ENCODE measurements at regions not wholly inside any gene's neighbourhood (a gene's known extent, or its start where the extent isn't known, plus 50 kb on each side); places are given as distances from the start of the nearest gene placed in this dataset.

GRCh38 chr19:28960986-28961705 lies 251.8 kb downstream of the UQCRFS1 start:
- TF ChIP-seq CTCF (IDR thresholded peaks at IDR 0.05; ENCODE audit: low read depth, low read length): no peak
- DNase-seq (ENCODE audit: low read depth in 2 of 2): peak; percentile 44 to 92
- no peak overlapping the region for H3K4me3 ChIP-seq (replicated peaks in 1 of 2; ENCODE audit: low read depth in 2 of 2, low read length in 2 of 2)

GRCh38 chr19:28960586-28960985 lies 252.4 kb downstream of the UQCRFS1 start:
- no peak for DNase-seq (ENCODE audit: low read depth in 2 of 2)
- H3K4me3 ChIP-seq (replicated peaks in 1 of 2; ENCODE audit: low read depth in 2 of 2, low read length in 2 of 2): no peak overlapping the region
- TF ChIP-seq CTCF (IDR thresholded peaks at IDR 0.05; ENCODE audit: low read depth, low read length): no peak

DNA sequence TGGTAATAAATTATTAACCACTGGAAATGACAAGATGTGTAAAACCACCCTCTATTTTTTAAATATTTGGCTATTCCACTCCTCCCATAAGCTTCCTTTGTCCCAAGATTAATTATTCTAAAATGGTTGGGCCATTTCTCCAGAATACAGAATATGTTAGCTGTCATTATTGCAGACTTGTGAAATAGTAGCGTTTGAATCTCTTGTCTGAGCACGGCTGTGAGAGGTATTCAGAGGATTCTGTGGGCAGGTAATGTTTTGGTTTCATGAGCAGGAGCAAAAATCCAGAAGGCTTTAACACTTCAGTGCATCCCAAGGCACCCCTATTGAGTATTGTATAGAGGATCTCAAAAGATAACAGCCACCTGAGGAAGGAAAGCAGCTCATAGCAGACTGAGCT lies 256.0 kb downstream of the UQCRFS1 start:
- no peak for DNase-seq (ENCODE audit: low read depth in 2 of 2)
- no peak overlapping the region for H3K4me3 ChIP-seq (replicated peaks in 1 of 2; ENCODE audit: low read depth in 2 of 2, low read length in 2 of 2)
- TF ChIP-seq CTCF (IDR thresholded peaks at IDR 0.05; ENCODE audit: low read depth, low read length): no peak

GRCh38 chr19:28956421-28956820 lies 256.5 kb downstream of the UQCRFS1 start:
- TF ChIP-seq CTCF (IDR thresholded peaks at IDR 0.05; ENCODE audit: low read depth, low read length): no peak

GRCh38 chr19:28949535-28949934 lies 263.4 kb downstream of the UQCRFS1 start:
- DNase-seq (ENCODE audit: low read depth in 2 of 2): no peak
- no peak overlapping the region for H3K4me3 ChIP-seq (replicated peaks in 1 of 2; ENCODE audit: low read depth in 2 of 2, low read length in 2 of 2)
- no peak for TF ChIP-seq CTCF (IDR thresholded peaks at IDR 0.05; ENCODE audit: low read depth, low read length)

More at GRCh38 chr19:28956421-28956820, 256.5 kb downstream of the UQCRFS1 start:
- H3K4me3 ChIP-seq (replicated peaks in 1 of 2; ENCODE audit: low read depth in 2 of 2, low read length in 2 of 2): no peak overlapping the region
- no peak for DNase-seq (ENCODE audit: low read depth in 2 of 2)

GRCh38 chr19:28949027-28949426 lies 263.9 kb downstream of the UQCRFS1 start:
- H3K4me3 ChIP-seq (replicated peaks in 1 of 2; ENCODE audit: low read depth in 2 of 2, low read length in 2 of 2): no peak overlapping the region
- TF ChIP-seq CTCF (IDR thresholded peaks at IDR 0.05; ENCODE audit: low read depth, low read length): no peak
- no peak for DNase-seq (ENCODE audit: low read depth in 2 of 2)

- no peak for TF ChIP-seq CTCF (IDR thresholded peaks at IDR 0.05; ENCODE audit: low read depth, low read length)
- DNase-seq (ENCODE audit: low read depth in 2 of 2): no peak
Observed at GRCh38 chr19:28948566-28948965, 264.4 kb downstream of the UQCRFS1 start.

More at GRCh38 chr19:28948566-28948965, 264.4 kb downstream of the UQCRFS1 start:
- H3K4me3 ChIP-seq (replicated peaks in 1 of 2; ENCODE audit: low read depth in 2 of 2, low read length in 2 of 2): no peak overlapping the region

Measured in cardiac fibroblast (primary cell).